A673 (cell line): ENCODE measurements at regions not wholly inside any gene's neighbourhood (a gene's known extent, or its start where the extent isn't known, plus 50 kb on each side); places are given as distances from the start of the nearest gene placed in this dataset.

Experiments used
- EZH2 ChIP-seq: fragments of 200-600 bp; sonication (generic); IDR thresholded peaks from 2 replicates; pipeline ENCODE4 v1.6.1; 2017; ENCODE audit warnings: borderline replicate concordance, low read depth, mild to moderate bottlenecking, mixed read lengths, antibody characterized with exemption, low read length; ENCODE audit not compliant: poor library complexity, severe bottlenecking
- TF ChIP-seq, protein P1 (sequence below): fragments of 300-800, 200-600 bp; sonication (generic); conservative IDR thresholded peaks from 2 replicates; pipeline ENCODE4 v1.5.1; 2017; ENCODE audit warnings: low read depth, mild to moderate bottlenecking, antibody characterized with exemption, low read length, moderate library complexity, mixed read lengths

DNA sequence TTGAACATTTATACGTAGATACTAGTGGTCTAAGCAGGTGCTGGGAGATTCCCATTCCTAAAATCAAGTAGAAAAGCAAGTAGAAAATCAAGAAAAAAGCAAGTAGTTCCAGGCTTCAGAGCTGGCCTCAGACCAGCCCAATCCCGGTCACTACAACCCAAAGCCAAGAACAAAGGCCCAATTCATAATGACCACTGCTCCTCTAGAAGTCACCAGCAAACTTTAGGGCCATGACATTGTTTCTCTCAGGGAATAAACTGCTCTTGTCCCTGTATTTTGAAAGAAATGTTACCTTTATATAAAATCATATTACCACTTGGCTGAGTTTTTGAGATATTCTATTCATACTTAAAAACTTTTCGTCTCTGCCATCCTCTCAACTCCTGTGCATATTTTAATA lies 106.3 kb upstream of the IL12A start:
- TF ChIP-seq, protein P1, sequence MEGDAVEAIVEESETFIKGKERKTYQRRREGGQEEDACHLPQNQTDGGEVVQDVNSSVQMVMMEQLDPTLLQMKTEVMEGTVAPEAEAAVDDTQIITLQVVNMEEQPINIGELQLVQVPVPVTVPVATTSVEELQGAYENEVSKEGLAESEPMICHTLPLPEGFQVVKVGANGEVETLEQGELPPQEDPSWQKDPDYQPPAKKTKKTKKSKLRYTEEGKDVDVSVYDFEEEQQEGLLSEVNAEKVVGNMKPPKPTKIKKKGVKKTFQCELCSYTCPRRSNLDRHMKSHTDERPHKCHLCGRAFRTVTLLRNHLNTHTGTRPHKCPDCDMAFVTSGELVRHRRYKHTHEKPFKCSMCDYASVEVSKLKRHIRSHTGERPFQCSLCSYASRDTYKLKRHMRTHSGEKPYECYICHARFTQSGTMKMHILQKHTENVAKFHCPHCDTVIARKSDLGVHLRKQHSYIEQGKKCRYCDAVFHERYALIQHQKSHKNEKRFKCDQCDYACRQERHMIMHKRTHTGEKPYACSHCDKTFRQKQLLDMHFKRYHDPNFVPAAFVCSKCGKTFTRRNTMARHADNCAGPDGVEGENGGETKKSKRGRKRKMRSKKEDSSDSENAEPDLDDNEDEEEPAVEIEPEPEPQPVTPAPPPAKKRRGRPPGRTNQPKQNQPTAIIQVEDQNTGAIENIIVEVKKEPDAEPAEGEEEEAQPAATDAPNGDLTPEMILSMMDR: no peak
- TF ChIP-seq EZH2: no peak
